K562 (cell line): ENCODE measurements at regions not wholly inside any gene's neighbourhood (a gene's known extent, or its start where the extent isn't known, plus 50 kb on each side); places are given as distances from the start of the nearest gene placed in this dataset.

Experiments
- ATAC-seq: fragments of 200-7000 bp; cut with Tn5 transposase; 3 replicates; pipeline ENCODE4 v1.9.1; 2020; ENCODE audit warnings: moderate library complexity
- BruUV-seq: library from RNA; stranded (reverse); fragments of 400-500 nt; replicated peaks from 2 replicates; lab custom pipeline; 2021; lab: Mats Ljungman, UMichigan
- CTCF ChIA-PET: fragments of 300-600 bp; formaldehyde crosslinking; extraction: SDS; loops from one replicate; lab custom pipeline; 2021; ENCODE audit warnings: low intra/inter-chr PET ratio; lab: Yijun Ruan, JAX
- POLR2A ChIA-PET: fragments of 300-600, 350-650 bp; sonication (Branson Sonifier 250); formaldehyde crosslinking; extraction: SDS; loops from one replicate; lab custom pipeline; 2021; ENCODE audit warnings: antibody characterized with exemption, inconsistent platforms; lab: Yijun Ruan, JAX
- DNase-seq, 4 experiments: peaks; one replicate each; pipeline versions ENCODE4 v3.0.0 to v3.0.0-alpha.2; 2011 to 2018; ENCODE audit warnings: low spot score in 3 of 4, mixed read lengths in 3 of 4; ENCODE audit errors: extremely low read depth in 1 of 4
- FAIRE-seq: peaks from 2 replicates; lab custom pipeline; 2011; peaks lifted over from hg19 to GRCh38; lab: Jason Lieb, UNC
- H2AFZ ChIP-seq: 2 replicates; pipeline ENCODE4 v1.6.0; 2011; ENCODE audit warnings: low read depth, low read length, control low read depth, inconsistent platforms
- H3K27ac ChIP-seq: fragments of 200-600 bp; 3 replicates; pipeline ENCODE4 v1.8.0; 2011; ENCODE audit warnings: low read depth, mild to moderate bottlenecking, control low read depth, inconsistent platforms, low read length, moderate library complexity, mixed read lengths; ENCODE audit errors: extremely low read depth
- H3K27me3 ChIP-seq, 2 experiments: fragments of 300-600 bp in 1 of 2; 2 replicates in 1 of 2; 3 replicates in 1 of 2; pipeline versions ENCODE4 v1.6.0 to v1.8.0; 2011; ENCODE audit warnings: inconsistent platforms in 2 of 2, low read length in 2 of 2, mild to moderate bottlenecking in 1 of 2, mixed read lengths in 1 of 2, moderate library complexity in 1 of 2; ENCODE audit not compliant: control insufficient read depth in 2 of 2, insufficient read depth in 2 of 2
- H3K36me3 ChIP-seq: fragments of 300-600 bp; 3 replicates; pipeline ENCODE4 v1.8.0; 2011; ENCODE audit warnings: mild to moderate bottlenecking, low read length, inconsistent platforms; ENCODE audit not compliant: control insufficient read depth, insufficient read depth
- H3K4me1 ChIP-seq, 2 experiments: fragments of 200-600 bp in 1 of 2; replicated peaks in 1 of 2; 2 replicates in 1 of 2; 3 replicates in 1 of 2; pipeline versions ENCODE4 v1.5.1 to v1.8.0; 2011; ENCODE audit warnings: inconsistent platforms in 2 of 2, low read length in 2 of 2, mild to moderate bottlenecking in 1 of 2, mixed read lengths in 1 of 2, moderate library complexity in 1 of 2; ENCODE audit not compliant: control insufficient read depth in 2 of 2, insufficient read depth in 2 of 2
- H3K4me2 ChIP-seq: 2 replicates; pipeline ENCODE4 v1.6.1; 2011; ENCODE audit warnings: low read length, control low read depth, inconsistent platforms, mixed read lengths; ENCODE audit not compliant: insufficient read depth
- H3K4me3 ChIP-seq: fragments of 200-600 bp; sonication (generic), shearing (Covaris generic); 2 replicates; pipeline ENCODE4 v1.5.1; 2016; ENCODE audit warnings: control low read depth, inconsistent platforms
- H3K79me2 ChIP-seq: fragments of 200-600 bp; 3 replicates; pipeline ENCODE4 v1.8.0; 2011; ENCODE audit warnings: low read length, inconsistent platforms; ENCODE audit not compliant: control insufficient read depth, insufficient read depth
- H3K9ac ChIP-seq, 2 experiments: 2 replicates each; pipeline versions ENCODE4 v1.6.0 to v1.6.1; 2011; ENCODE audit warnings: low read depth in 2 of 2, low read length in 2 of 2, control low read depth in 1 of 2, inconsistent platforms in 1 of 2, mild to moderate bottlenecking in 1 of 2, mixed read lengths in 1 of 2; ENCODE audit not compliant: insufficient read depth in 1 of 2
- H3K9me1 ChIP-seq: one replicate; pipeline ENCODE4 v1.6.0; 2011; ENCODE audit warnings: inconsistent platforms, mild to moderate bottlenecking, low read length, moderate library complexity; ENCODE audit not compliant: control insufficient read depth, insufficient read depth
- H3K9me3 ChIP-seq: replicated peaks from 2 replicates; pipeline ENCODE4 v1.5.1; 2011; ENCODE audit warnings: low read depth, low read length, inconsistent platforms; ENCODE audit not compliant: control insufficient read depth, insufficient read depth
- H4K20me1 ChIP-seq: replicated peaks from 2 replicates; pipeline ENCODE4 v1.6.1; 2011; ENCODE audit warnings: low read length, inconsistent platforms, mixed read lengths; ENCODE audit not compliant: control insufficient read depth, insufficient read depth
- CBX1 ChIP-seq: sonication (generic); IDR thresholded peaks from 2 replicates; pipeline ENCODE4 v1.6.1; 2016; ENCODE audit warnings: antibody characterized with exemption, low read depth, mild to moderate bottlenecking
- KLF13 ChIP-seq: fragments of 450-650 bp; IDR thresholded peaks from 2 replicates; pipeline ENCODE4 v1.6.1; 2016; ENCODE audit warnings: missing genetic modification characterization, low read depth, mild to moderate bottlenecking, missing compliant biosample characterization, moderate library complexity, borderline replicate concordance
- MCM7 ChIP-seq, 2 experiments: fragments of 450-650 bp; IDR thresholded peaks; 2 replicates each; pipeline ENCODE4 v1.6.1; 2016 to 2018
- MECOM ChIP-seq: fragments of 250-450 bp; sonication (Bioruptor Pico); IDR thresholded peaks from 2 replicates; pipeline ENCODE4 v1.8.0; 2022; ENCODE audit warnings: inconsistent platforms
- MXI1 ChIP-seq: IDR thresholded peaks from 2 replicates; pipeline ENCODE4 v1.6.1; 2011; ENCODE audit warnings: low read depth, mild to moderate bottlenecking, improper control_type of control experiment, low read length
- RBBP5 ChIP-seq: fragments of 200-600 bp; sonication (generic); IDR thresholded peaks from 2 replicates; pipeline ENCODE4 v1.6.1; 2012; ENCODE audit warnings: borderline replicate concordance, mild to moderate bottlenecking, low read length, control low read depth, inconsistent platforms; ENCODE audit not compliant: insufficient read depth, poor library complexity, severe bottlenecking
- RBFOX2 ChIP-seq: fragments of 200-400 bp; formaldehyde crosslinking; IDR thresholded peaks from 2 replicates; pipeline ENCODE4 v1.6.1; 2017; ENCODE audit warnings: low read depth, mild to moderate bottlenecking, low read length, moderate library complexity
- RFX7 ChIP-seq: fragments of 250-450 bp; sonication (Bioruptor Pico); IDR thresholded peaks from 2 replicates; pipeline ENCODE4 v1.5.1; 2021; ENCODE audit warnings: mild to moderate bottlenecking
- TGIF2 ChIP-seq: sonication (generic); formaldehyde crosslinking; IDR thresholded peaks from 2 replicates; pipeline ENCODE4 v1.8.1; 2022; ENCODE audit warnings: mild to moderate bottlenecking, missing genetic modification reagents, moderate library complexity
- TRIM24 ChIP-seq, 2 experiments: fragments of 450-650 bp; IDR thresholded peaks; 2 replicates each; pipeline ENCODE4 v1.6.1; 2016
- ZFP36 ChIP-seq: fragments of 150-350 bp; IDR thresholded peaks from 2 replicates; pipeline ENCODE4 v1.6.1; 2018; ENCODE audit warnings: low read length, low read depth; ENCODE audit not compliant: partially characterized antibody
- ZNF274 ChIP-seq: IDR thresholded peaks from 2 replicates; pipeline ENCODE4 v1.6.1; 2011; ENCODE audit warnings: low read depth, mild to moderate bottlenecking, low read length, moderate library complexity, borderline replicate concordance
- ZNF695 ChIP-seq: fragments of 450-650 bp; formaldehyde crosslinking; IDR thresholded peaks from 2 replicates; pipeline ENCODE4 v1.4.0; 2020; ENCODE audit warnings: mild to moderate bottlenecking, moderate library complexity
- ZSCAN29 ChIP-seq: fragments of 450-650 bp; IDR thresholded peaks from 2 replicates; pipeline ENCODE4 v1.6.1; 2017
- WGBS: fragments of 100-300 bp; shearing (Covaris generic); methylation state at CpG from one replicate; pipeline ENCODE4 v1.1.6; 2016; ENCODE audit warnings: low coverage, mixed read lengths; ENCODE audit not compliant: insufficient coverage; ENCODE audit errors: missing lambda C conversion rate; 5-methylcytosine and 5-hydroxymethylcytosine counted together
- in situ Hi-C: fragments of 300-500 bp; cut with MboI; formaldehyde crosslinking; loops from 4 replicates; pipeline ENCODE4 v1.15.0; 2018; ENCODE audit warnings: inconsistent platforms, mixed read lengths
- intact Hi-C: fragments of 100-400 bp; cut with micrococcal nuclease; formaldehyde crosslinking; loops from 2 replicates; pipeline ENCODE4 v1.14.2; 2022
- TF ChIP-seq, protein P1 (sequence below): fragments of 250-450 bp; sonication (Bioruptor Pico); IDR thresholded peaks from 2 replicates; pipeline ENCODE4 v1.4.0; 2020; ENCODE audit warnings: mild to moderate bottlenecking
- TF ChIP-seq, protein P2 (sequence below): fragments of 450-650 bp; formaldehyde crosslinking; conservative IDR thresholded peaks from 2 replicates; pipeline ENCODE4 v1.4.0; 2022; ENCODE audit warnings: mild to moderate bottlenecking, missing genetic modification characterization

DNA sequence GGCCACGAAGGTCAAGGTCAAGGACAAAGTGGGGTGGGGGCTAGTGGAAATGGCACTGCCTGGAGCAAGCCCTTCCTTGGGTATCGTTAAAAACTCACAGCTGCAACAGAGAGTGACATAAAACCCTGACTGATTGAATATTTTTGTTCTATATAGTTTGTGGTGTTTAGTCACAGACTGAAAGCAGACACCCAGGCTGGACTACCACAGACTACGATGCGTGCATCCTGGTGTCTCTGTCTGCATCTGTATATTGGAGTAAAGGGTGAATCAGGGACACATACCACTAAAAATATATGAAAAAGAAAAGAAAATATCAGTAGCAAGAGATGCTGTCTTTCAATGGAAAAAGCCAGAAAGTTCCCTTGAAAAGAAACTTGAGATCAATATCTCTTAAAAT, 101.4 kb downstream of the KLF6 start:
- POLR2A ChIA-PET = interaction anchor here (0.6 kb wide), 1 partner anchor 46 kb away, joined by 3 read pairs; no protein-coding TSS in a partner anchor
- H3K36me3 ChIP-seq = no peaks in the 10 kb centered on the region
- in situ Hi-C loops = no loop called here
- no peak overlapping the region for H2AFZ ChIP-seq
- no peaks in the 10 kb centered on the region for H3K9me3 ChIP-seq
- no peak overlapping the region for H3K9ac ChIP-seq
- H3K79me2 ChIP-seq = no peaks in the 10 kb centered on the region
- no peak for ATAC-seq
- H3K27me3 ChIP-seq = peaks cover 0 to 4% of the 10 kb centered on the region in 2 experiments; a peak in 3 of 5 replicates
- H3K4me1 ChIP-seq = no peaks in the 10 kb centered on the region
- intact Hi-C loops = no loop called here
- H3K9me1 ChIP-seq = no peaks in the 10 kb centered on the region
- no peak for DNase-seq
- no peak for FAIRE-seq
- no peak overlapping the region for H3K4me3 ChIP-seq
- CTCF ChIA-PET = no interaction called here
- WGBS = 39% methylated on average over 4 of the region's 4 CpGs
- no peak for TF ChIP-seq CBX1
- TF ChIP-seq, all 486 proteins: peak for 0
- Histone ChIP-seq H3K4me2 (no peak overlapping the region), H4K20me1 (no peaks in the 10 kb centered on the region), H3K27ac (no peak overlapping the region)
- no TSS peak for BruUV-seq

DNA sequence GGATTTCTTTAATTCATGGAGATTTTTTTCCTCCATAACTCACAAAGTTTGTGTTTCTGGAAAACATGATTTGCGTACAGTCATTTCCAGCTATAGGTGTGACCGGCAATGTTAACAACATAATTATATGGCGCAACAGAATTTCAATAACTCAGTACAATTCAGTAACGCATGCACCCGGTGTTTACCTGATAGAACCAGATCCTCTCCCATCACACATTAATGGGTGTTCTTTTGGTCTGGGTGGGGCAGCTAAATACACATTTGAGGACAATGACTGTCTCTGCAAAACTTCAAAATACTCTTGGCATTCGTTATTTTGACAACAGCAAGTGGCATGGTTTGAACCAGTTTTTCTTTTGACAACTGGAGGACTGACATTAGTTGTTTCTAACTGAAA, 102.3 kb downstream of the KLF6 start:
- Histone ChIP-seq H3K9me3 (no peaks in the 10 kb centered on the region), H4K20me1 (no peaks in the 10 kb centered on the region), H2AFZ (no peak overlapping the region), H3K4me2 (no peak overlapping the region), H3K4me1 (no peaks in the 10 kb centered on the region), H3K36me3 (no peaks in the 10 kb centered on the region), H3K9ac (no peak overlapping the region), H3K27me3 (peaks cover 0 to 4% of the 10 kb centered on the region in 2 experiments; a peak in 2 of 5 replicates), H3K4me3 (no peak overlapping the region), H3K79me2 (no peaks in the 10 kb centered on the region), H3K27ac (no peak overlapping the region), H3K9me1 (no peaks in the 10 kb centered on the region)
- ChIA-PET POLR2A (no interaction called here), CTCF (no interaction called here)
- FAIRE-seq (no peak), DNase-seq (no peak), ATAC-seq (no peak)
- WGBS = 59% methylated on average over 6 of the region's 6 CpGs
- in situ Hi-C loops = no loop called here
- no TSS peak for BruUV-seq
- intact Hi-C loops = no loop called here
- TF ChIP-seq RFX7 (CRISPR knock-in tag) (no peak), TRIM24 (IDR thresholded peaks at IDR 0.05) (no peak), RBFOX2 (no peak), ZSCAN29 (no peak), MXI1 (no peak), KLF13 (tag) (no peak), RBBP5 (no peak), ZNF695 (CRISPR knock-in tag) (no peak), ZNF274 (no peak), MECOM (CRISPR knock-in tag) (no peak), TGIF2 (CRISPR knock-in tag) (no peak), ZFP36 (no peak), MCM7 (IDR thresholded peaks at IDR 0.05) (no peak)
- TF ChIP-seq, protein P1, sequence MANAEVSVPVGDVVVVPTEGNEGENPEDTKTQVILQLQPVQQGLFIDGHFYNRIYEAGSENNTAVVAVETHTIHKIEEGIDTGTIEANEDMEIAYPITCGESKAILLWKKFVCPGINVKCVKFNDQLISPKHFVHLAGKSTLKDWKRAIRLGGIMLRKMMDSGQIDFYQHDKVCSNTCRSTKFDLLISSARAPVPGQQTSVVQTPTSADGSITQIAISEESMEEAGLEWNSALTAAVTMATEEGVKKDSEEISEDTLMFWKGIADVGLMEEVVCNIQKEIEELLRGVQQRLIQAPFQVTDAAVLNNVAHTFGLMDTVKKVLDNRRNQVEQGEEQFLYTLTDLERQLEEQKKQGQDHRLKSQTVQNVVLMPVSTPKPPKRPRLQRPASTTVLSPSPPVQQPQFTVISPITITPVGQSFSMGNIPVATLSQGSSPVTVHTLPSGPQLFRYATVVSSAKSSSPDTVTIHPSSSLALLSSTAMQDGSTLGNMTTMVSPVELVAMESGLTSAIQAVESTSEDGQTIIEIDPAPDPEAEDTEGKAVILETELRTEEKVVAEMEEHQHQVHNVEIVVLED (CRISPR knock-in tag) = no peak
- TF ChIP-seq, protein P2, sequence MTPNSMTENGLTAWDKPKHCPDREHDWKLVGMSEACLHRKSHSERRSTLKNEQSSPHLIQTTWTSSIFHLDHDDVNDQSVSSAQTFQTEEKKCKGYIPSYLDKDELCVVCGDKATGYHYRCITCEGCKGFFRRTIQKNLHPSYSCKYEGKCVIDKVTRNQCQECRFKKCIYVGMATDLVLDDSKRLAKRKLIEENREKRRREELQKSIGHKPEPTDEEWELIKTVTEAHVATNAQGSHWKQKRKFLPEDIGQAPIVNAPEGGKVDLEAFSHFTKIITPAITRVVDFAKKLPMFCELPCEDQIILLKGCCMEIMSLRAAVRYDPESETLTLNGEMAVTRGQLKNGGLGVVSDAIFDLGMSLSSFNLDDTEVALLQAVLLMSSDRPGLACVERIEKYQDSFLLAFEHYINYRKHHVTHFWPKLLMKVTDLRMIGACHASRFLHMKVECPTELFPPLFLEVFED (CRISPR knock-in tag) = no peak
